Fibroblast of mammary gland (primary cell): ENCODE measurements at regions not wholly inside any gene's neighbourhood (a gene's known extent, or its start where the extent isn't known, plus 50 kb on each side); places are given as distances from the start of the nearest gene placed in this dataset.
A peak's percentile ranks its signal among the peaks of the same experiment; 100 is the strongest.

Experiments
- DNase-seq: peaks from one replicate; pipeline ENCODE4 v3.0.0-alpha.2; 2010; ENCODE audit warnings: low read depth
- H3K4me3 ChIP-seq: 2 replicates; pipeline ENCODE4 v1.5.1; 2011; ENCODE audit warnings: low read depth, mild to moderate bottlenecking, low read length, moderate library complexity; ENCODE audit not compliant: control insufficient read depth
- TF ChIP-seq, protein P1 (sequence below): conservative IDR thresholded peaks from 2 replicates; pipeline ENCODE4 v1.5.1; 2011; ENCODE audit warnings: low read depth, low read length, inconsistent platforms; ENCODE audit not compliant: control insufficient read depth, insufficient read depth

DNA sequence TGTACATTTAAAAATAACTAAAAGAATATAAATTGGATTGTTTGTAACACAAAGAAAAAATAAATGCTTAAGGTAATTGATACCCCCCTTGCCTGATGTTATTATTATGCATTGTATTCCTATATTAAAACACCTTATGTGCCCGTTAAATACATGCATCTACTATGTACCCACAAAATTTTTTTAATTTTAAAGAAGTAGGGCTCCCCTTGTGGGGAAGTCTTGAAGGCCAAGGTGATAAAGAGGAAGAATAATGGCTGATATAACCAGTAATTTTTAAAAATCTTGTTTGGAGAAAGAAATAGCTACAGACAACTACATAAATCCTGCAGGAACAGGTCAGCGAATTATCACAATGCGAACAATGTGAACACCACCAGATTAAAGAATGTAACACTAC, 451.7 kb upstream of the ARHGEF26 start:
- TF ChIP-seq, protein P1, sequence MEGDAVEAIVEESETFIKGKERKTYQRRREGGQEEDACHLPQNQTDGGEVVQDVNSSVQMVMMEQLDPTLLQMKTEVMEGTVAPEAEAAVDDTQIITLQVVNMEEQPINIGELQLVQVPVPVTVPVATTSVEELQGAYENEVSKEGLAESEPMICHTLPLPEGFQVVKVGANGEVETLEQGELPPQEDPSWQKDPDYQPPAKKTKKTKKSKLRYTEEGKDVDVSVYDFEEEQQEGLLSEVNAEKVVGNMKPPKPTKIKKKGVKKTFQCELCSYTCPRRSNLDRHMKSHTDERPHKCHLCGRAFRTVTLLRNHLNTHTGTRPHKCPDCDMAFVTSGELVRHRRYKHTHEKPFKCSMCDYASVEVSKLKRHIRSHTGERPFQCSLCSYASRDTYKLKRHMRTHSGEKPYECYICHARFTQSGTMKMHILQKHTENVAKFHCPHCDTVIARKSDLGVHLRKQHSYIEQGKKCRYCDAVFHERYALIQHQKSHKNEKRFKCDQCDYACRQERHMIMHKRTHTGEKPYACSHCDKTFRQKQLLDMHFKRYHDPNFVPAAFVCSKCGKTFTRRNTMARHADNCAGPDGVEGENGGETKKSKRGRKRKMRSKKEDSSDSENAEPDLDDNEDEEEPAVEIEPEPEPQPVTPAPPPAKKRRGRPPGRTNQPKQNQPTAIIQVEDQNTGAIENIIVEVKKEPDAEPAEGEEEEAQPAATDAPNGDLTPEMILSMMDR = peak; percentile 20
- DNase-seq = no peak
- no peak overlapping the region for H3K4me3 ChIP-seq

DNA sequence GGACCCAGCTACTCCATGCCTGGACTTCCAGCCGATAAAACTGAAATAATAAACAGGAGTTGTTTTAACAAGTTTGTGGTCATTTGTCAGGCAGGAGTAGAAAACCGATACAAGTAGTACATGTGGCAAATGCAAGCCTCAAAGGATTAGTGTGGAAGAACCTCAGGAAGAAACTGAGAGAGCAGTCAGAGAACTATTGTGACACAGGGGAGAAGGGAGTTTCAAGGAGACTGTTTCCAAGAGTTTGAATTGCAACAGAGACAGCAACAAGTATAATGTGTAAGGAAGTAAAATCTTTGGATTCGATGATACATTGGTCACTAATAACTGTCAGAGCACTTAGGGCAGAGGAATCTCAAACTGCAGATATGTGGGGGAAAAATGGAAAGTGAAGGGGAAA, 450.6 kb upstream of the ARHGEF26 start:
- H3K4me3 ChIP-seq = no peak overlapping the region
- TF ChIP-seq, protein P1 = no peak
- DNase-seq = no peak

DNA sequence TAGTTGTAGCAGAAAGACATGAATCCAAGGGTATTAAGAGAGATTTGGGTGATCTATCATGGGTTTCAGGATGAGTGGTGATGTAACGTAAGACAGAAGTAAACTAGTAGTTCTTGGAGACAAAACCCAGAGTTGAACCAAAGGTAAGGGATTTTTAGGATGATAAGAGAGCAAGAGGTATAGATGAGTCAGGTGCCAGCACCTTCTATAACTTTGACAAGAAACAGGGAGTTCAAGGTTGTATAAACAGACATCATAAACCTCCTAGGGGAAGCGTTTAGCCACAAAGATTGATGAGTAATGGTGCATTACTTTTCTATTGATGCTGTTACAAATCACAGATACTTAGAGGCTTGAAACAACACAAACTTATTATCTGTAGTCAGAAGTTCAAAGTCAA, 447.3 kb upstream of the ARHGEF26 start:
- no peak overlapping the region for H3K4me3 ChIP-seq
- TF ChIP-seq, protein P1 = no peak
- DNase-seq = no peak

DNA sequence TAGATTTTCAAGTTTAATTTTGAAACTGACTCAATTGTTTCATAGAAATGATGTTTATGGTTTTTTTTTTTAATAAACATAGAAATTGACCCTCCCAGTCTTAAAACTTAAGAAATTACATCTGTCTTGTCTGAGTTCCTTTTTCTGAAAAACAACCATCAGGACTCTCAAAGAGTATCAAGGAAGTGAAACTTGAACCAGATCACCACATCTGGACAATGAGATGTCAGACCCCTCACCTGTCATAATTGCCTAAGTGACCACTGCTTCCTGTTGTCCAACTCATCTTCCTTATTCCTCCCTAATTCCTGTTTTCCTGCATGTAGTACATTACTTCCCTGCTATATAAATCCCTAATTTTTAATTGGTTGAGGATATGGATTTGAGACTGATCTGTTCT, 441.5 kb upstream of the ARHGEF26 start:
- H3K4me3 ChIP-seq = no peak overlapping the region
- TF ChIP-seq, protein P1 = no peak
- no peak for DNase-seq

DNA sequence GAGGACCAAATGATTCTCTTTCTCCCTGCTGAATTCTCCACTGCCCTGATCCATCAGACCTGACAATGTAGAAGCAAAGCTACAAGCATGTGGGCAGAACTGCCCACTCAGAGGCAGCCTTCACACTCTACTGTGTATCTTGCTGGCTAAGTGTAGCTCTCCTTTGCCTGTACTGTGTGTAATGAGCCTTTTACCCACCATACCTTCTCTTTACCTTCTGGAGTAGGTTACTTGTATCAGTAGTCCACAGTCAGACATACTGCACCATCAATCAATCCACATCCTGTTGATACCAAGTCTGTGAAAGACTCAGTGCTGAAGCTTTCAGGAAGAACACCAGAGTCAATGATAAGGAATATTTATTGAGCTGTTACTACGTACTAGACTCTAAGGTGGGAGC, 440.7 kb upstream of the ARHGEF26 start:
- TF ChIP-seq, protein P1 = no peak
- H3K4me3 ChIP-seq = no peak overlapping the region
- DNase-seq = no peak

DNA sequence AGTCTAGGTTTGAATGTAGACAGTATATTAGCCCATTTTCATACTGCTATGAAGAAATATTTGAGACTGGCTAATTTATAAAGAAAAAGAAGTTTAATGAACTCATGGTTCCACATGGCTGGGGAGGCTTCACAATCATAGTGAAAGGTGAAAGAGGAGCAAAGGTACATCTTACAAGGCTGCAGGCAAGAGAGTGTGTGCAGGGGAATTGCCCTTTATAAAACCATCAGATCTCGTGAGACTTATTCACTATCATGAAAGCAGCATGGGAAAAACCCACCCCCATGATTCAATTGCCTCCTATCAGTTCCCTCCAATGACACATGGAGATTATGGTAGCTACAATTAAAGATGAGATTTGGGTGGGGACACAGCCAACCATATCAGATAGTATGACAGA, 440.1 kb upstream of the ARHGEF26 start:
- no peak for DNase-seq
- TF ChIP-seq, protein P1 = no peak
- H3K4me3 ChIP-seq = no peak overlapping the region
